Adrenal gland (tissue), 5 donors: ENCODE measurements at regions not wholly inside any gene's neighbourhood (a gene's known extent, or its start where the extent isn't known, plus 50 kb on each side); places are given as distances from the start of the nearest gene placed in this dataset.

Experiments
- CTCF ChIP-seq, 6 experiments: fragments of 450-650 bp in 4 of 6; fragments of 200-600 bp in 2 of 6; sonication (generic) in 1 of 6; IDR thresholded peaks; 1 replicate in 5 of 6; 2 replicates in 1 of 6; pipeline versions ENCODE4 v1.5.1 to v1.8.0; 2016 to 2021; ENCODE audit warnings: antibody characterized with exemption in 6 of 6, mild to moderate bottlenecking in 2 of 6, moderate library complexity in 1 of 6
- POLR2A ChIP-seq, 2 donors: fragments of 450-650 bp; IDR thresholded peaks; one replicate each; pipeline ENCODE4 v1.6.1; 2017; ENCODE audit warnings: antibody characterized with exemption in 2 of 2, mild to moderate bottlenecking in 2 of 2, moderate library complexity in 1 of 2
- donor health status: DM: no; HTN: no; CAD: no.

GRCh38 chr11:91174193-91174592 is 951.3 kb upstream of the CHORDC1 start:
- no peak for TF ChIP-seq CTCF (IDR thresholded peaks at IDR 0.05)
- TF ChIP-seq POLR2A (IDR thresholded peaks at IDR 0.05): no peak
